ENCODE measurements at regions not wholly inside any gene's neighbourhood (a gene's known extent, or its start where the extent isn't known, plus 50 kb on each side); places are given as distances from the start of the nearest gene placed in this dataset.

- TF ChIP-seq, protein P1, sequence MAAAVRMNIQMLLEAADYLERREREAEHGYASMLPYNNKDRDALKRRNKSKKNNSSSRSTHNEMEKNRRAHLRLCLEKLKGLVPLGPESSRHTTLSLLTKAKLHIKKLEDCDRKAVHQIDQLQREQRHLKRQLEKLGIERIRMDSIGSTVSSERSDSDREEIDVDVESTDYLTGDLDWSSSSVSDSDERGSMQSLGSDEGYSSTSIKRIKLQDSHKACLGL (CRISPR knock-in tag; IDR thresholded peaks at IDR 0.05): no peak
- TF ChIP-seq NFATC3 (CRISPR knock-in tag; IDR thresholded peaks at IDR 0.05) (no peak), HES4 (CRISPR knock-in tag; IDR thresholded peaks at IDR 0.05; ENCODE audit: borderline replicate concordance) (no peak), ZSCAN21 (CRISPR knock-in tag; IDR thresholded peaks at IDR 0.05; ENCODE audit: borderline replicate concordance) (no peak), ZNF510 (CRISPR knock-in tag; IDR thresholded peaks at IDR 0.05; ENCODE audit: low read depth) (0 out of 2 replicates have a peak, but pooled peaks have one; percentile 68), PAXIP1 (CRISPR knock-in tag; conservative IDR thresholded peaks at IDR 0.05) (0 out of 2 replicates have a peak, but pooled peaks have one; percentile 14)
Observed at GRCh38 chr14:22319526-22320361, 269.3 kb downstream of the DAD1 start (continued).

GRCh38 chr14:22318951-22319350 lies 270.1 kb downstream of the DAD1 start:
- H3K4me1 ChIP-seq (ENCODE audit: insufficient read depth, low read length): no peaks in the 10 kb centered on the region
- in situ Hi-C loops (cut with HindIII; ENCODE audit: extremely low pct_ligation_motif_present, low pct_unique_long_range_greater_than_20kb) (loop anchor here (5.0 kb wide), 1 partner anchor 58 kb away; no protein-coding TSS in a partner anchor), intact Hi-C loops (cut with micrococcal nuclease; ENCODE audit: unreplicated experiment) (loop anchor here (1.0 to 10.0 kb wide), 2 partner anchors 56 to 154 kb away; no protein-coding TSS in a partner anchor)
- ATAC-seq (no peak), DNase-seq (ENCODE audit: low spot score) (no peak), FAIRE-seq (no peak)
- H3K36me3 ChIP-seq (replicated peaks in 1 of 2; ENCODE audit: control insufficient read depth in 1 of 2, insufficient read depth in 2 of 2, low read length in 2 of 2): no peaks in the 10 kb centered on the region
- H3K79me2 ChIP-seq (ENCODE audit: insufficient read depth, low read length): no peaks in the 10 kb centered on the region
- ChIA-PET CTCF (ENCODE audit: low intra/inter-chr PET ratio, low total read pairs) (interaction anchor here (1.4 to 5.9 kb wide), 5 partner anchors 10 to 154 kb away, joined by 3 to 100 read pairs (median 8); no protein-coding TSS in a partner anchor), POLR2A (interaction anchor here (2.0 kb wide), 1 partner anchor 56 kb away, joined by 5 read pairs; no protein-coding TSS in a partner anchor)
- H3K9ac ChIP-seq (ENCODE audit: insufficient read depth, low read depth, low read length): no peak overlapping the region
- no peak overlapping the region for H3K27ac ChIP-seq (ENCODE audit: extremely low read length, insufficient read depth, low read length)
- no peak overlapping the region for H2AFZ ChIP-seq (ENCODE audit: low read length)
- no peak overlapping the region for H3K4me3 ChIP-seq (replicated peaks in 1 of 3; ENCODE audit: insufficient read depth in 1 of 3, low read depth in 2 of 3, low read length in 3 of 3)
- 0 out of 5 replicates have a peak, but pooled peaks cover 0 to 5% of the 10 kb centered on the region in 2 experiments for H3K27me3 ChIP-seq (ENCODE audit: control insufficient read depth in 1 of 2, insufficient read depth in 2 of 2, low read length in 2 of 2)
- H4K20me1 ChIP-seq (ENCODE audit: insufficient read depth, low read length): no peaks in the 10 kb centered on the region
- H3K4me2 ChIP-seq (ENCODE audit: low read depth, low read length): no peak overlapping the region
- WGBS (ENCODE audit: low lambda C conversion rate): under 1% methylated on average over 3 of the region's 3 CpGs
- no TSS peak for BruUV-seq (replicated peaks)
- no peaks in the 10 kb centered on the region for H3K9me3 ChIP-seq (ENCODE audit: low read length)
- TF ChIP-seq FOSL2 (CRISPR knock-in tag; IDR thresholded peaks at IDR 0.05) (no peak), HOXA3 (CRISPR knock-in tag; IDR thresholded peaks at IDR 0.05) (no peak), BRCA1 (CRISPR knock-in tag; IDR thresholded peaks at IDR 0.05) (no peak), ZNF773 (CRISPR knock-in tag; IDR thresholded peaks at IDR 0.05; ENCODE audit: borderline replicate concordance) (no peak), ZBTB49 (CRISPR knock-in tag; IDR thresholded peaks at IDR 0.05; ENCODE audit: borderline replicate concordance) (no peak), ZKSCAN1 (IDR thresholded peaks at IDR 0.05; ENCODE audit: low read length) (no peak), KLF11 (CRISPR knock-in tag; IDR thresholded peaks at IDR 0.05) (no peak), ZNF841 (CRISPR knock-in tag; IDR thresholded peaks at IDR 0.05; ENCODE audit: borderline replicate concordance) (no peak), EP300 (IDR thresholded peaks at IDR 0.05; ENCODE audit: low read depth in 2 of 2, low read length in 2 of 2) (no peak), EP300 (CRISPR knock-in tag; IDR thresholded peaks at IDR 0.05; ENCODE audit: borderline replicate concordance) (no peak), ZBTB38 (CRISPR knock-in tag; IDR thresholded peaks at IDR 0.05) (no peak)

All from HepG2 (cell line).